Fibroblast of skin of left quadriceps (primary cell): ENCODE measurements at regions not wholly inside any gene's neighbourhood (a gene's known extent, or its start where the extent isn't known, plus 50 kb on each side); places are given as distances from the start of the nearest gene placed in this dataset.

Experiments
- DNase-seq, 2 experiments: peaks; one replicate each; pipeline ENCODE4 v3.0.0-alpha.2; 2013; ENCODE audit warnings: low read depth in 2 of 2

- DNase-seq = no peak
Observed at GRCh38 chr6:2465336-2465735, 219.9 kb upstream of the GMDS start.

- DNase-seq = no peak
Observed at GRCh38 chr6:2464641-2465040, 219.2 kb upstream of the GMDS start.

- DNase-seq = no peak
Observed at GRCh38 chr6:2462831-2463230, 217.4 kb upstream of the GMDS start.

GRCh38 chr6:2460216-2460745, 214.9 kb upstream of the GMDS start:
- no peak for DNase-seq

GRCh38 chr6:2454180-2454579, 208.8 kb upstream of the GMDS start:
- DNase-seq = peak; percentile 14 to 20

GRCh38 chr6:2450546-2450945, 205.1 kb upstream of the GMDS start:
- DNase-seq = no peak

GRCh38 chr6:2449572-2449940, 204.2 kb upstream of the GMDS start:
- no peak for DNase-seq

- DNase-seq = peak; percentile 62 to 65
Observed at GRCh38 chr6:2448826-2449571, 203.6 kb upstream of the GMDS start.

- DNase-seq = no peak
Observed at GRCh38 chr6:2447931-2448330, 202.5 kb upstream of the GMDS start.

GRCh38 chr6:2447318-2447920, 202.0 kb upstream of the GMDS start:
- no peak for DNase-seq

GRCh38 chr6:2441601-2442475, 196.4 kb upstream of the GMDS start:
- DNase-seq = no peak

- DNase-seq = no peak
Observed at GRCh38 chr6:2440516-2440915, 195.1 kb upstream of the GMDS start.

- DNase-seq = no peak
Observed at GRCh38 chr6:2439632-2440031, 194.2 kb upstream of the GMDS start.

GRCh38 chr6:2439082-2439481, 193.7 kb upstream of the GMDS start:
- DNase-seq = no peak

GRCh38 chr6:2436410-2437154, 191.2 kb upstream of the GMDS start:
- DNase-seq = no peak

GRCh38 chr6:2435323-2435722, 189.9 kb upstream of the GMDS start:
- DNase-seq = no peak

GRCh38 chr6:2434912-2435311, 189.5 kb upstream of the GMDS start:
- DNase-seq = peak; percentile 9 to 10

- DNase-seq = no peak
Observed at GRCh38 chr6:2434116-2434515, 188.7 kb upstream of the GMDS start.

- no peak for DNase-seq
Observed at GRCh38 chr6:2433711-2434110, 188.3 kb upstream of the GMDS start.

GRCh38 chr6:2433266-2433665, 187.9 kb upstream of the GMDS start:
- no peak for DNase-seq

GRCh38 chr6:2432292-2432691, 186.9 kb upstream of the GMDS start:
- peak; percentile 87 to 88 for DNase-seq

GRCh38 chr6:2430612-2431011, 185.2 kb upstream of the GMDS start:
- DNase-seq = no peak
